Upper lobe of right lung (tissue), 1 donor: ENCODE measurements at regions not wholly inside any gene's neighbourhood (a gene's known extent, or its start where the extent isn't known, plus 50 kb on each side); places are given as distances from the start of the nearest gene placed in this dataset.

Source experiments
- ATAC-seq: fragments of 200-7000 bp; cut with Tn5 transposase; one replicate; pipeline ENCODE4 v1.9.1; 2020; ENCODE audit warnings: mild to moderate bottlenecking, moderate library complexity
- DNase-seq: peaks from one replicate; pipeline ENCODE4 v3.0.0-alpha.2; 2020
- H3K27ac ChIP-seq: fragments of 200-600 bp; one replicate; pipeline ENCODE4 v1.8.0; 2022
- H3K27me3 ChIP-seq: fragments of 200-600 bp; one replicate; pipeline ENCODE4 v1.8.0; 2022; ENCODE audit warnings: mild to moderate bottlenecking
- H3K36me3 ChIP-seq: fragments of 200-600 bp; one replicate; pipeline ENCODE4 v1.8.0; 2022
- H3K4me1 ChIP-seq: fragments of 200-600 bp; one replicate; pipeline ENCODE4 v1.8.0; 2022
- H3K4me3 ChIP-seq: fragments of 200-600 bp; one replicate; pipeline ENCODE4 v1.8.0; 2022; ENCODE audit warnings: mild to moderate bottlenecking
- H3K9me3 ChIP-seq: fragments of 200-600 bp; one replicate; pipeline ENCODE4 v1.8.0; 2022
- CTCF ChIP-seq: fragments of 200-600 bp; IDR thresholded peaks from one replicate; pipeline ENCODE4 v1.8.0; 2022; ENCODE audit warnings: antibody characterized with exemption
- intact Hi-C: fragments of 100-400 bp; cut with DNase I; formaldehyde crosslinking; loops from one replicate; pipeline ENCODE4 v1.11.0; 2022
- donor health status: DM: no; HTN: yes; CAD: no; lungs with severe emphysema.

GRCh38 chr12:13603953-13604352 is 377.4 kb downstream of the GRIN2B start:
- intact Hi-C loops: no loop called here
- no peak for TF ChIP-seq CTCF
- Histone ChIP-seq H3K27me3 (no peaks in the 10 kb centered on the region), H3K27ac (no peak overlapping the region), H3K9me3 (no peaks in the 10 kb centered on the region), H3K4me3 (no peak overlapping the region), H3K4me1 (no peaks in the 10 kb centered on the region), H3K36me3 (no peaks in the 10 kb centered on the region)
- DNase-seq: no peak
- no peak for ATAC-seq

- intact Hi-C loops: no loop called here
- ATAC-seq: no peak
Measured at GRCh38 chr12:13602172-13602571, 379.2 kb downstream of the GRIN2B start.

GRCh38 chr12:13599176-13599575 is 382.2 kb downstream of the GRIN2B start:
- no peak overlapping the region for H3K4me3 ChIP-seq
- H3K27me3 ChIP-seq: no peaks in the 10 kb centered on the region
- H3K27ac ChIP-seq: no peak overlapping the region
- TF ChIP-seq CTCF: no peak
- no peaks in the 10 kb centered on the region for H3K36me3 ChIP-seq
- ATAC-seq: no peak
- intact Hi-C loops: no loop called here
- no peaks in the 10 kb centered on the region for H3K9me3 ChIP-seq
- no peaks in the 10 kb centered on the region for H3K4me1 ChIP-seq
- DNase-seq: no peak

More at GRCh38 chr12:13602172-13602571, 379.2 kb downstream of the GRIN2B start:
- Histone ChIP-seq H3K27ac (no peak overlapping the region), H3K4me3 (no peak overlapping the region), H3K36me3 (no peaks in the 10 kb centered on the region), H3K27me3 (no peaks in the 10 kb centered on the region), H3K4me1 (no peaks in the 10 kb centered on the region), H3K9me3 (no peaks in the 10 kb centered on the region)
- no peak for DNase-seq
- no peak for TF ChIP-seq CTCF

GRCh38 chr12:13597837-13598236 is 383.6 kb downstream of the GRIN2B start:
- DNase-seq (no peak), ATAC-seq (no peak)
- Histone ChIP-seq H3K27ac (no peak overlapping the region), H3K4me3 (no peak overlapping the region), H3K36me3 (no peaks in the 10 kb centered on the region), H3K27me3 (no peaks in the 10 kb centered on the region), H3K4me1 (no peaks in the 10 kb centered on the region), H3K9me3 (no peaks in the 10 kb centered on the region)
- intact Hi-C loops: no loop called here
- no peak for TF ChIP-seq CTCF

- DNase-seq: no peak
- no peak for TF ChIP-seq CTCF
Measured at GRCh38 chr12:13597166-13597565, 384.2 kb downstream of the GRIN2B start.

GRCh38 chr12:13596714-13597113 is 384.7 kb downstream of the GRIN2B start:
- intact Hi-C loops: no loop called here
- Histone ChIP-seq H3K9me3 (no peaks in the 10 kb centered on the region), H3K4me1 (no peaks in the 10 kb centered on the region), H3K4me3 (no peak overlapping the region), H3K27ac (no peak overlapping the region), H3K36me3 (no peaks in the 10 kb centered on the region), H3K27me3 (no peaks in the 10 kb centered on the region)
- no peak for TF ChIP-seq CTCF
- no peak for DNase-seq
- no peak for ATAC-seq

More at GRCh38 chr12:13597166-13597565, 384.2 kb downstream of the GRIN2B start:
- Histone ChIP-seq H3K27me3 (no peaks in the 10 kb centered on the region), H3K9me3 (no peaks in the 10 kb centered on the region), H3K27ac (no peak overlapping the region), H3K36me3 (no peaks in the 10 kb centered on the region), H3K4me1 (no peaks in the 10 kb centered on the region), H3K4me3 (no peak overlapping the region)
- intact Hi-C loops: no loop called here
- ATAC-seq: no peak
